SK-N-SH (cell line): ENCODE measurements at regions not wholly inside any gene's neighbourhood (a gene's known extent, or its start where the extent isn't known, plus 50 kb on each side); places are given as distances from the start of the nearest gene placed in this dataset.

Experiments used
- CTCF ChIA-PET: fragments of 300-600, 350-600 bp; formaldehyde crosslinking; extraction: SDS; loops from one replicate; lab custom pipeline; 2021; lab: Yijun Ruan, JAX
- POLR2A ChIA-PET: fragments of 350-600 bp; sonication (Branson Sonifier 250); formaldehyde crosslinking; extraction: SDS; loops from one replicate; lab custom pipeline; 2020; ENCODE audit warnings: antibody characterized with exemption, inconsistent platforms; lab: Yijun Ruan, JAX
- DNase-seq: peaks from one replicate; pipeline ENCODE4 v3.0.0; 2012
- H2AFZ ChIP-seq: fragments of 200-600 bp; sonication (generic); 2 replicates; pipeline ENCODE4 v1.8.1; 2016; ENCODE audit warnings: antibody characterized with exemption, mild to moderate bottlenecking, low read depth
- H3F3A ChIP-seq: fragments of 200-600 bp; sonication (generic); replicated peaks from 2 replicates; pipeline ENCODE3; 2016; ENCODE audit warnings: antibody characterized with exemption, mild to moderate bottlenecking; ENCODE audit not compliant: insufficient read depth
- H3K27ac ChIP-seq, 2 experiments: fragments of 200-500 bp in 1 of 2; fragments of 200-600 bp in 1 of 2; sonication (Bioruptor generic) in 1 of 2; sonication (generic), shearing (Covaris generic) in 1 of 2; 2 replicates each; pipeline versions ENCODE4 v1.5.1 to v1.6.1; 2014 to 2016; ENCODE audit warnings: low read depth in 2 of 2, inconsistent platforms in 1 of 2, low read length in 1 of 2, mild to moderate bottlenecking in 1 of 2, mixed read lengths in 1 of 2
- H3K27me3 ChIP-seq: fragments of 200-600 bp; sonication (generic), shearing (Covaris generic); 2 replicates; pipeline ENCODE4 v1.6.1; 2016; ENCODE audit warnings: mixed run types; ENCODE audit not compliant: insufficient read depth
- H3K36me3 ChIP-seq, 2 experiments: fragments of 200-500 bp in 1 of 2; fragments of 200-600 bp in 1 of 2; sonication (Bioruptor generic) in 1 of 2; sonication (generic) in 1 of 2; replicated peaks in 1 of 2; 2 replicates each; pipeline versions ENCODE3 to v1.5.1; 2014 to 2016; ENCODE audit warnings: low read length in 1 of 2, mild to moderate bottlenecking in 1 of 2; ENCODE audit not compliant: insufficient read depth in 2 of 2, control insufficient read depth in 1 of 2
- H3K4me1 ChIP-seq, 2 experiments: fragments of 200-500 bp in 1 of 2; fragments of 200-600 bp in 1 of 2; sonication (Bioruptor generic) in 1 of 2; sonication (generic), shearing (Covaris generic) in 1 of 2; 2 replicates each; pipeline versions ENCODE4 v1.5.1 to v1.6.1; 2014 to 2016; ENCODE audit warnings: low read depth in 1 of 2, low read length in 1 of 2, mixed run types in 1 of 2; ENCODE audit not compliant: insufficient read depth in 2 of 2, control insufficient read depth in 1 of 2
- H3K4me2 ChIP-seq: fragments of 200-600 bp; sonication (generic), shearing (Covaris generic); 2 replicates; pipeline ENCODE4 v1.6.1; 2017; ENCODE audit warnings: mixed run types
- H3K4me3 ChIP-seq, 2 experiments: fragments of 200-500 bp in 1 of 2; fragments of 200-600 bp in 1 of 2; sonication (Bioruptor generic) in 1 of 2; sonication (generic), shearing (Covaris generic) in 1 of 2; 2 replicates each; pipeline versions ENCODE4 v1.5.1 to v1.8.1; 2014 to 2016; ENCODE audit warnings: low read depth in 2 of 2, inconsistent platforms in 1 of 2, low read length in 1 of 2, mild to moderate bottlenecking in 1 of 2, mixed read lengths in 1 of 2, moderate library complexity in 1 of 2
- H3K79me2 ChIP-seq: fragments of 200-600 bp; sonication (generic); 2 replicates; pipeline ENCODE4 v1.8.1; 2017; ENCODE audit warnings: mild to moderate bottlenecking; ENCODE audit not compliant: insufficient read depth
- H3K9ac ChIP-seq: fragments of 200-600 bp; sonication (generic); 2 replicates; pipeline ENCODE4 v1.6.1; 2017; ENCODE audit warnings: mixed run types
- H3K9me2 ChIP-seq: fragments of 200-600 bp; sonication (generic); 2 replicates; pipeline ENCODE4 v1.6.1; 2017; ENCODE audit warnings: mixed run types
- H3K9me3 ChIP-seq: fragments of 200-600 bp; sonication (generic); 2 replicates; pipeline ENCODE4 v1.6.1; 2017; ENCODE audit warnings: mixed run types, mild to moderate bottlenecking, moderate library complexity
- H4K20me1 ChIP-seq: fragments of 200-600 bp; sonication (generic); 2 replicates; pipeline ENCODE4 v1.6.1; 2017; ENCODE audit warnings: mild to moderate bottlenecking, mixed run types; ENCODE audit not compliant: insufficient read depth
- EP300 ChIP-seq, 2 experiments: IDR thresholded peaks; 2 replicates each; pipeline versions ENCODE4 v1.4.0 to v1.6.1; 2012; ENCODE audit warnings: borderline replicate concordance in 1 of 2, low read depth in 1 of 2, low read length in 1 of 2
- EZH2phosphoT487 ChIP-seq: fragments of 200-600 bp; sonication (generic); IDR thresholded peaks from 2 replicates; pipeline ENCODE4 v1.6.1; 2017; ENCODE audit warnings: low read depth, mixed run types, mild to moderate bottlenecking, antibody characterized with exemption, moderate library complexity, borderline replicate concordance
- FOXM1 ChIP-seq: IDR thresholded peaks from 2 replicates; pipeline ENCODE4 v1.4.0; 2012; ENCODE audit warnings: low read depth, mild to moderate bottlenecking
- GABPA ChIP-seq: IDR thresholded peaks from 2 replicates; pipeline ENCODE4 v1.4.0; 2012; ENCODE audit warnings: low read depth, mild to moderate bottlenecking
- GATA2 ChIP-seq: sonication (generic); formaldehyde crosslinking; IDR thresholded peaks from 2 replicates; pipeline ENCODE4 v1.5.0; 2020; ENCODE audit warnings: mild to moderate bottlenecking, missing genetic modification reagents
- JUND ChIP-seq: IDR thresholded peaks from 2 replicates; pipeline ENCODE4 v1.4.0; 2012
- MEF2A ChIP-seq: IDR thresholded peaks from 2 replicates; pipeline ENCODE4 v1.4.0; 2012; ENCODE audit warnings: low read depth, borderline replicate concordance
- NRF1 ChIP-seq: IDR thresholded peaks from 2 replicates; pipeline ENCODE4 v1.6.1; 2012; ENCODE audit warnings: low read depth, mild to moderate bottlenecking, low read length
- POLR2AphosphoS5 ChIP-seq: IDR thresholded peaks from 2 replicates; pipeline ENCODE4 v1.6.1; 2012; ENCODE audit warnings: low read depth, low read length
- RAD21 ChIP-seq: IDR thresholded peaks from 2 replicates; pipeline ENCODE4 v1.6.1; 2012; ENCODE audit warnings: mild to moderate bottlenecking, low read length
- RCOR1 ChIP-seq: fragments of 150-350 bp; IDR thresholded peaks from 2 replicates; pipeline ENCODE4 v1.6.1; 2017; ENCODE audit warnings: antibody characterized with exemption, low read length
- RFX5 ChIP-seq: IDR thresholded peaks from 2 replicates; pipeline ENCODE4 v1.6.1; 2012; ENCODE audit warnings: mild to moderate bottlenecking, improper control_type of control experiment, low read length
- RXRA ChIP-seq: IDR thresholded peaks from 2 replicates; pipeline ENCODE4 v1.4.0; 2012; ENCODE audit warnings: low read depth, mild to moderate bottlenecking, borderline replicate concordance
- SMC3 ChIP-seq: IDR thresholded peaks from 2 replicates; pipeline ENCODE4 v1.6.1; 2012; ENCODE audit warnings: low read depth, low read length, improper control_type of control experiment
- TCF12 ChIP-seq: IDR thresholded peaks from 2 replicates; pipeline ENCODE4 v1.4.0; 2012
- WGBS: methylation state at CpG from one replicate; pipeline ENCODE4 v1.1.6; 2017; ENCODE audit warnings: low lambda C conversion rate; 5-methylcytosine and 5-hydroxymethylcytosine counted together
- TF ChIP-seq, protein P1 (sequence below): fragments of 200-600 bp; sonication (generic); IDR thresholded peaks from 2 replicates; pipeline ENCODE4 v1.6.1; 2017; ENCODE audit warnings: antibody characterized with exemption, mild to moderate bottlenecking, moderate library complexity
- TF ChIP-seq, protein P2 (sequence below): fragments of 150-350 bp; IDR thresholded peaks from 2 replicates; pipeline ENCODE4 v1.6.1; 2017; ENCODE audit warnings: antibody characterized with exemption, low read length, low read depth, borderline replicate concordance
- TF ChIP-seq, protein P3 (sequence below): IDR thresholded peaks from 2 replicates; pipeline ENCODE4 v1.4.0; 2012; ENCODE audit warnings: low read depth, borderline replicate concordance
- TF ChIP-seq, protein P4 (sequence below): fragments of 150-350 bp; IDR thresholded peaks from 2 replicates; pipeline ENCODE4 v1.6.1; 2016; ENCODE audit warnings: mild to moderate bottlenecking, low read depth, low read length

DNA sequence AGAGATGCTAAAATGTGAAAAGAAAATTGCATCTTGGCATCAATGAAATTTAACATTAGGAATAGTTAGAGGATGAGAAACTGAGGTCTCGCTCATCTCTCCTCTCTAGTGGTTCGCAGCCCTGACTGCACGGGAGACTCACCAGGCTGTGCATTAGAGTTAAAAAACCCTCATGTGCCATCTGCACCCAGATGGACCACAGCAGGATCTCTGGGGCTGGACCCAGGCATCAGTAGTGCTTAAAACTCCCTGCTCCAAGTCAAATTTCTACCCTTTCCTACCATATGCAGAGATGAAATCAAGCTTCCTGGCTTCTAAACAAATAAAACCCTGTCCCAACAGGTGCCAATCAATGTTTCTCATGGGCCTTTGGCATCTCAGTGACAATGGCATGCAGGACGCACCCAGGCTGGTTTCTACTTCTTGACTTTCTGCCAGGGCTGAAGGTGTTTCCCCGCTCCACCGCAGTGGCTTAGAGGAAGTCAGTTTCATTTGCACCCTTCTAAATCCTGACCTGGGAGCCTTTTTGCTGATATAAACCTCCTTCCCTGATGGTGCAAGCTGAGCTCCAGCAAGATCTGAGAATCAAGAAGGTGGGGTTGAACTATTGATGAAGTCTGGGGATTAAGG is 132.6 kb downstream of the NSG2 start (continued):
- TF ChIP-seq, protein P1, sequence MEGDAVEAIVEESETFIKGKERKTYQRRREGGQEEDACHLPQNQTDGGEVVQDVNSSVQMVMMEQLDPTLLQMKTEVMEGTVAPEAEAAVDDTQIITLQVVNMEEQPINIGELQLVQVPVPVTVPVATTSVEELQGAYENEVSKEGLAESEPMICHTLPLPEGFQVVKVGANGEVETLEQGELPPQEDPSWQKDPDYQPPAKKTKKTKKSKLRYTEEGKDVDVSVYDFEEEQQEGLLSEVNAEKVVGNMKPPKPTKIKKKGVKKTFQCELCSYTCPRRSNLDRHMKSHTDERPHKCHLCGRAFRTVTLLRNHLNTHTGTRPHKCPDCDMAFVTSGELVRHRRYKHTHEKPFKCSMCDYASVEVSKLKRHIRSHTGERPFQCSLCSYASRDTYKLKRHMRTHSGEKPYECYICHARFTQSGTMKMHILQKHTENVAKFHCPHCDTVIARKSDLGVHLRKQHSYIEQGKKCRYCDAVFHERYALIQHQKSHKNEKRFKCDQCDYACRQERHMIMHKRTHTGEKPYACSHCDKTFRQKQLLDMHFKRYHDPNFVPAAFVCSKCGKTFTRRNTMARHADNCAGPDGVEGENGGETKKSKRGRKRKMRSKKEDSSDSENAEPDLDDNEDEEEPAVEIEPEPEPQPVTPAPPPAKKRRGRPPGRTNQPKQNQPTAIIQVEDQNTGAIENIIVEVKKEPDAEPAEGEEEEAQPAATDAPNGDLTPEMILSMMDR = no peak
- no peak for TF ChIP-seq JUND

DNA sequence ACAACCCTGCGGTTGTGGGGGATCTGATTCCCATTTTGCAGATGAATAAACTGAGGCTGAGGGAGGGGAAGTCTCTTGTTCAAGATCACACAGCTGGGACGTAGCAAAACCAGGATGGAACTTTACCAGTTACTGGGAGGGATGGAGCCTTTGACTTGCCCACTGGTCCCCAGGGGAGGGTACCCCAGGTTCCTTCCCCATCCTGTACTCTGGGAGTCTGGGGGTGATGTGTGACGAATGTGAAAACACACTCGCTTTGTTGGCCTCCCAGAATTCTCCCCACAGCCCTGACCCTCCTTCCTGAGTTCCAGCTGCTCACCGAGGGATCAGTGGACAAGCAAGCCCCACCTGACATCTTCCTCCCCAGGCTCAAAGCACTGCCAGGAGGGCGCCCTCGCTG is 135.1 kb downstream of the NSG2 start:
- Histone ChIP-seq H3K4me3 (no peak overlapping the region), H3K9me3 (no peaks in the 10 kb centered on the region), H2AFZ (no peak overlapping the region), H3K36me3 (no peaks in the 10 kb centered on the region), H3K4me1 (peaks cover 0 to 16% of the 10 kb centered on the region in 2 experiments; a peak in 1 of 4 replicates), H3K9ac (no peak overlapping the region), H3K79me2 (no peaks in the 10 kb centered on the region), H3K27me3 (no peaks in the 10 kb centered on the region), H4K20me1 (no peaks in the 10 kb centered on the region), H3K9me2 (no peaks in the 10 kb centered on the region), H3K4me2 (no peak overlapping the region), H3K27ac (no peak overlapping the region), H3F3A (no peaks in the 10 kb centered on the region)
- ChIA-PET CTCF (interaction anchor here (0.9 kb wide), 1 partner anchor 137 kb away, joined by 3 read pairs; no protein-coding TSS in a partner anchor), POLR2A (no interaction called here)
- TF ChIP-seq TCF12 (no peak), FOXM1 (no peak)
- TF ChIP-seq, protein P2, sequence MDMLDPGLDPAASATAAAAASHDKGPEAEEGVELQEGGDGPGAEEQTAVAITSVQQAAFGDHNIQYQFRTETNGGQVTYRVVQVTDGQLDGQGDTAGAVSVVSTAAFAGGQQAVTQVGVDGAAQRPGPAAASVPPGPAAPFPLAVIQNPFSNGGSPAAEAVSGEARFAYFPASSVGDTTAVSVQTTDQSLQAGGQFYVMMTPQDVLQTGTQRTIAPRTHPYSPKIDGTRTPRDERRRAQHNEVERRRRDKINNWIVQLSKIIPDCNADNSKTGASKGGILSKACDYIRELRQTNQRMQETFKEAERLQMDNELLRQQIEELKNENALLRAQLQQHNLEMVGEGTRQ = no peak
- 46% methylated on average over 6 of the region's 7 CpGs for WGBS
- no peak for DNase-seq

DNA sequence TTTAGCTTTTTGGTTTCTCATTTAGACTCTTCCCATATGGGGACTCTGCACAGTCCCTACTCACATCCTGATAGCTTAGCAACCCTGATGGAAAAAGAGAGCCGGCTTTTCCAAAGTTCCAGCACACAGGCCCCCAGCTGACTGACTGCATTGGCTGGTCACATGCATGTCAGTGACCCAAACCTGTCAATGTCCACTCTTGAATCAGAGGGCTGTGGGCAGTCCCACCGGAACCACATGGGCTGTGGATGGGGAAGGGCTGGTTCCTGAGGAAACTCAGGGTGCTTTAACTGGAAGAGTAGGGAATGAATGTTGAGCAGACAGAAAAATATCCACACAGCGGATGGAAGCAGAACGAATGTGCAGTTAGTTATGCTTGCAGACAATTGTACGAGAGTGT is 136.6 kb downstream of the NSG2 start:
- 58% methylated on average over 5 of the region's 5 CpGs for WGBS

More for the DNA sequence above, 136.6 kb downstream of the NSG2 start:
- Histone ChIP-seq H3K27ac (no peak overlapping the region; a peak in 1 of 4 replicates), H3K4me1 (peaks cover 0 to 15% of the 10 kb centered on the region in 2 experiments; a peak in 1 of 4 replicates), H3K9me2 (no peaks in the 10 kb centered on the region), H2AFZ (no peak overlapping the region), H3K4me2 (no peak overlapping the region), H3K4me3 (no peak overlapping the region), H3F3A (no peaks in the 10 kb centered on the region), H3K79me2 (no peaks in the 10 kb centered on the region), H3K9me3 (no peaks in the 10 kb centered on the region), H3K27me3 (no peaks in the 10 kb centered on the region), H4K20me1 (no peaks in the 10 kb centered on the region), H3K9ac (no peak overlapping the region), H3K36me3 (no peaks in the 10 kb centered on the region)
- CTCF ChIA-PET = no interaction called here
- POLR2A ChIA-PET = no interaction called here
- no peak for TF ChIP-seq EP300 (IDR thresholded peaks at IDR 0.05; ENCODE audit: borderline replicate concordance in 1 of 2, low read depth in 1 of 2, low read length in 1 of 2)
- no peak for TF ChIP-seq SMC3
- no peak for TF ChIP-seq GATA2 (CRISPR knock-in tag)
- TF ChIP-seq RFX5 = no peak
- no peak for TF ChIP-seq EZH2phosphoT487
- no peak for TF ChIP-seq POLR2AphosphoS5
- TF ChIP-seq RAD21 = no peak
- TF ChIP-seq, protein P3, sequence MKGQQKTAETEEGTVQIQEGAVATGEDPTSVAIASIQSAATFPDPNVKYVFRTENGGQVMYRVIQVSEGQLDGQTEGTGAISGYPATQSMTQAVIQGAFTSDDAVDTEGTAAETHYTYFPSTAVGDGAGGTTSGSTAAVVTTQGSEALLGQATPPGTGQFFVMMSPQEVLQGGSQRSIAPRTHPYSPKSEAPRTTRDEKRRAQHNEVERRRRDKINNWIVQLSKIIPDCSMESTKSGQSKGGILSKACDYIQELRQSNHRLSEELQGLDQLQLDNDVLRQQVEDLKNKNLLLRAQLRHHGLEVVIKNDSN = no peak
- TF ChIP-seq, protein P2 = no peak
- TF ChIP-seq TCF12 = no peak
- no peak for TF ChIP-seq MEF2A
- TF ChIP-seq RCOR1 = no peak
- no peak for TF ChIP-seq NRF1
- TF ChIP-seq, protein P4, sequence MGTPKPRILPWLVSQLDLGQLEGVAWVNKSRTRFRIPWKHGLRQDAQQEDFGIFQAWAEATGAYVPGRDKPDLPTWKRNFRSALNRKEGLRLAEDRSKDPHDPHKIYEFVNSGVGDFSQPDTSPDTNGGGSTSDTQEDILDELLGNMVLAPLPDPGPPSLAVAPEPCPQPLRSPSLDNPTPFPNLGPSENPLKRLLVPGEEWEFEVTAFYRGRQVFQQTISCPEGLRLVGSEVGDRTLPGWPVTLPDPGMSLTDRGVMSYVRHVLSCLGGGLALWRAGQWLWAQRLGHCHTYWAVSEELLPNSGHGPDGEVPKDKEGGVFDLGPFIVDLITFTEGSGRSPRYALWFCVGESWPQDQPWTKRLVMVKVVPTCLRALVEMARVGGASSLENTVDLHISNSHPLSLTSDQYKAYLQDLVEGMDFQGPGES = no peak
- no peak for TF ChIP-seq RXRA
- TF ChIP-seq GABPA = no peak
- DNase-seq = no peak
